ENCODE measurements at regions not wholly inside any gene's neighbourhood (a gene's known extent, or its start where the extent isn't known, plus 50 kb on each side); places are given as distances from the start of the nearest gene placed in this dataset.

DNA sequence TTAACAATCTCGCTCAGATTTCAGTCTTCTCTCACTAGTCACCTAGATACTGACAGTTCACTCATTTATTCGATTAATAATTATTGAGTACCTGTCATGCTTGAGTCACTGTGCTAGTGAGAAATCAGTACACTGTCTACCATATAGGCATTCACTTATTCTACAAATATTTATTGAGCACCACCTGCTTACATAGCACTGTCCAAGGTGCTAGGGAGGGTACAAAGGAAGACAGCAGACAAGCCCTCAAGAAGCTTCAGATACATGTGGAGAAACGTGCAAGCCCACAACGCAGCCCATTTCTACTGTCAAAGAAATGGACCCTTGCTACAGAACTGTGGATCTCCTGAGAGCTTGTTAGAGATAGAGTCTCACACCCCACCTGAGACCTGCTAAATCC, 85.1 kb upstream of the SNAP25 start:
- no peaks in the 10 kb centered on the region for H3K4me1 ChIP-seq (ENCODE audit: control insufficient read depth in 2 of 2, insufficient read depth in 2 of 2, low read length in 2 of 2)
- Mint-ChIP-seq H3K9me3 (ENCODE audit: insufficient read depth) (no peaks in the 10 kb centered on the region), H3K4me3 (no peak overlapping the region), H3K27ac (no peak overlapping the region), H3K27me3 (peaks cover 9% of the 10 kb centered on the region), H3K4me1 (no peaks in the 10 kb centered on the region)
- H3K27ac ChIP-seq (ENCODE audit: low read length in 2 of 2): no peak overlapping the region
- intact Hi-C loops (cut with micrococcal nuclease): no loop called here
- ChIA-PET CTCF (no interaction called here), POLR2A (no interaction called here)
- peaks cover 0 to 7% (median 0%) of the 10 kb centered on the region in 4 experiments for H3K27me3 ChIP-seq (replicated peaks in 1 of 4; ENCODE audit: control extremely low read depth in 1 of 4, control insufficient read depth in 3 of 4, insufficient read depth in 4 of 4, low read length in 3 of 4)
- ATAC-seq (ENCODE audit: low read depth): no peak
- H3K9me3 ChIP-seq (ENCODE audit: control extremely low read depth in 1 of 3, control insufficient read depth in 2 of 3, insufficient read depth in 1 of 3, low read length in 2 of 3): peaks cover 0 to 3% (median 0%) of the 10 kb centered on the region in 3 donors
- H3K36me3 ChIP-seq (replicated peaks in 1 of 2; ENCODE audit: control extremely low read depth in 1 of 2, control insufficient read depth in 1 of 2, extremely low read depth in 1 of 2, insufficient read depth in 2 of 2, low read length in 1 of 2): no peaks in the 10 kb centered on the region
- no peak overlapping the region for H2AFZ ChIP-seq (ENCODE audit: insufficient read depth, low read depth, low read length, poor library complexity, severe bottlenecking)
- H3K9ac ChIP-seq (ENCODE audit: low read length): no peak overlapping the region
- no peaks in the 10 kb centered on the region for H4K20me1 ChIP-seq (ENCODE audit: control insufficient read depth, insufficient read depth, low read length, poor library complexity, severe bottlenecking)
- WGBS (ENCODE audit: insufficient coverage): 100% methylated on average over 1 of the region's 4 CpGs
- no peaks in the 10 kb centered on the region for H3K79me2 ChIP-seq (ENCODE audit: control insufficient read depth, insufficient read depth, low read length)
- TF ChIP-seq, protein P1, sequence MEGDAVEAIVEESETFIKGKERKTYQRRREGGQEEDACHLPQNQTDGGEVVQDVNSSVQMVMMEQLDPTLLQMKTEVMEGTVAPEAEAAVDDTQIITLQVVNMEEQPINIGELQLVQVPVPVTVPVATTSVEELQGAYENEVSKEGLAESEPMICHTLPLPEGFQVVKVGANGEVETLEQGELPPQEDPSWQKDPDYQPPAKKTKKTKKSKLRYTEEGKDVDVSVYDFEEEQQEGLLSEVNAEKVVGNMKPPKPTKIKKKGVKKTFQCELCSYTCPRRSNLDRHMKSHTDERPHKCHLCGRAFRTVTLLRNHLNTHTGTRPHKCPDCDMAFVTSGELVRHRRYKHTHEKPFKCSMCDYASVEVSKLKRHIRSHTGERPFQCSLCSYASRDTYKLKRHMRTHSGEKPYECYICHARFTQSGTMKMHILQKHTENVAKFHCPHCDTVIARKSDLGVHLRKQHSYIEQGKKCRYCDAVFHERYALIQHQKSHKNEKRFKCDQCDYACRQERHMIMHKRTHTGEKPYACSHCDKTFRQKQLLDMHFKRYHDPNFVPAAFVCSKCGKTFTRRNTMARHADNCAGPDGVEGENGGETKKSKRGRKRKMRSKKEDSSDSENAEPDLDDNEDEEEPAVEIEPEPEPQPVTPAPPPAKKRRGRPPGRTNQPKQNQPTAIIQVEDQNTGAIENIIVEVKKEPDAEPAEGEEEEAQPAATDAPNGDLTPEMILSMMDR (IDR thresholded peaks at IDR 0.05): no peak
- TF ChIP-seq EZH2 (IDR thresholded peaks at IDR 0.05; ENCODE audit: borderline replicate concordance, insufficient read depth, low read depth, low read length, poor library complexity, severe bottlenecking): no peak
- no peak overlapping the region for H3K4me3 ChIP-seq (ENCODE audit: control extremely low read depth in 1 of 5, extremely low read depth in 1 of 5, insufficient read depth in 1 of 5, low read depth in 2 of 5, low read length in 4 of 5)
- DNase-seq: no peak
- H3K4me2 ChIP-seq (replicated peaks; ENCODE audit: low read depth, low read length, poor library complexity, severe bottlenecking): no peak overlapping the region

DNA sequence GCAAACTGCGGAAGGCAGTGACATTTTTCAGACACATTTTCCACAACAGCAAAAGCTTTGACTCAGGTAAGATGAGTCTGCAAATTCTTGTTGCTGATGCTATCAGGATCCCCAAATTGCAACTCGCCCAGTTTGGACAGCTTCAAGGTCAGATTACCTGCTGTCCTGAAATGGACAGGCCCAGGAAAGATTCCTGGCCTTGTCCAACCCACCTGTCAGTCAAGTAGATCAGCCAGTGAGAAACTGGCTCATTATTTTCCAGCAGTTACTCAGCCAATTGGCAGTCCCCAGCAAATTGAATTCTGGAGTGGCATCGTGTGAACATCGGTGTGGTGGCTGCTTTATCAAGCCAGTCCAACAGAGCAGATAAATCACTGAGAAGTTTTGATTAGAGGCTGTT, 84.5 kb upstream of the SNAP25 start:
- POLR2A ChIA-PET: no interaction called here
- H3K4me2 ChIP-seq (replicated peaks; ENCODE audit: low read depth, low read length, poor library complexity, severe bottlenecking): no peak overlapping the region
- no peak overlapping the region for H3K27ac ChIP-seq (ENCODE audit: low read length in 2 of 2)
- no peaks in the 10 kb centered on the region for H4K20me1 ChIP-seq (ENCODE audit: control insufficient read depth, insufficient read depth, low read length, poor library complexity, severe bottlenecking)
- H2AFZ ChIP-seq (ENCODE audit: insufficient read depth, low read depth, low read length, poor library complexity, severe bottlenecking): no peak overlapping the region
- Mint-ChIP-seq H3K4me3 (no peak overlapping the region), H3K4me1 (no peaks in the 10 kb centered on the region), H3K27me3 (peaks cover 9% of the 10 kb centered on the region), H3K9me3 (ENCODE audit: insufficient read depth) (no peaks in the 10 kb centered on the region), H3K27ac (no peak overlapping the region)
- CTCF ChIA-PET: no interaction called here
- intact Hi-C loops (cut with micrococcal nuclease): no loop called here
- H3K4me3 ChIP-seq (ENCODE audit: control extremely low read depth in 1 of 5, extremely low read depth in 1 of 5, insufficient read depth in 1 of 5, low read depth in 2 of 5, low read length in 4 of 5): no peak overlapping the region
- H3K9ac ChIP-seq (ENCODE audit: low read length): no peak overlapping the region
- H3K4me1 ChIP-seq (ENCODE audit: control insufficient read depth in 2 of 2, insufficient read depth in 2 of 2, low read length in 2 of 2): no peaks in the 10 kb centered on the region
- H3K36me3 ChIP-seq (replicated peaks in 1 of 2; ENCODE audit: control extremely low read depth in 1 of 2, control insufficient read depth in 1 of 2, extremely low read depth in 1 of 2, insufficient read depth in 2 of 2, low read length in 1 of 2): no peaks in the 10 kb centered on the region
- H3K27me3 ChIP-seq (replicated peaks in 1 of 4; ENCODE audit: control extremely low read depth in 1 of 4, control insufficient read depth in 3 of 4, insufficient read depth in 4 of 4, low read length in 3 of 4): peaks cover 0 to 7% (median 0%) of the 10 kb centered on the region in 4 experiments
- TF ChIP-seq EZH2 (IDR thresholded peaks at IDR 0.05; ENCODE audit: borderline replicate concordance, insufficient read depth, low read depth, low read length, poor library complexity, severe bottlenecking): no peak
- TF ChIP-seq, protein P1 (IDR thresholded peaks at IDR 0.05): no peak
- ATAC-seq (ENCODE audit: low read depth) (no peak), DNase-seq (no peak)
- no peaks in the 10 kb centered on the region for H3K79me2 ChIP-seq (ENCODE audit: control insufficient read depth, insufficient read depth, low read length)
- 83% methylated on average over 3 of the region's 4 CpGs for WGBS (ENCODE audit: insufficient coverage)
- H3K9me3 ChIP-seq (ENCODE audit: control extremely low read depth in 1 of 3, control insufficient read depth in 2 of 3, insufficient read depth in 1 of 3, low read length in 2 of 3): peaks cover 0 to 1% (median 0%) of the 10 kb centered on the region in 3 donors
